OCI-LY7 (cell line): ENCODE measurements at regions not wholly inside any gene's neighbourhood (a gene's known extent, or its start where the extent isn't known, plus 50 kb on each side); places are given as distances from the start of the nearest gene placed in this dataset.

Experiments
- BruUV-seq: library from RNA; stranded (reverse); fragments of 400-500 nt; replicated peaks from 2 replicates; lab custom pipeline; 2021; lab: Mats Ljungman, UMichigan
- CTCF ChIA-PET: fragments of 300-600 bp; sonication (Branson Sonifier 250); formaldehyde crosslinking; loops from one replicate; lab custom pipeline; 2022; ENCODE audit warnings: antibody characterized with exemption; ENCODE audit not compliant: unreplicated experiment; lab: Charles Lee
- POLR2A ChIA-PET: fragments of 300-600 bp; sonication (Branson Sonifier 250); formaldehyde crosslinking; loops from one replicate; lab custom pipeline; 2022; ENCODE audit warnings: antibody characterized with exemption; lab: Charles Lee
- DNase-seq: peaks from one replicate; pipeline ENCODE4 v3.0.0-alpha.2; 2015; ENCODE audit warnings: low spot score
- H2AFZ ChIP-seq: fragments of 200-600 bp; sonication (generic), shearing (Covaris generic); 2 replicates; pipeline ENCODE4 v1.6.1; 2014; ENCODE audit warnings: mild to moderate bottlenecking, antibody characterized with exemption, low read length, moderate library complexity
- H3K27ac ChIP-seq: fragments of 200-600 bp; sonication (generic); 2 replicates; pipeline ENCODE4 v1.5.1; 2014; ENCODE audit warnings: mixed run types, low read depth, mild to moderate bottlenecking, moderate library complexity, low read length, inconsistent platforms; ENCODE audit not compliant: poor library complexity, severe bottlenecking
- H3K36me3 ChIP-seq: fragments of 200-600 bp; sonication (generic); 2 replicates; pipeline ENCODE4 v1.6.1; 2014; ENCODE audit warnings: mild to moderate bottlenecking, antibody characterized with exemption, low read length, moderate library complexity, mixed read lengths; ENCODE audit not compliant: insufficient read depth
- H3K4me1 ChIP-seq: fragments of 200-600 bp; sonication (generic); 2 replicates; pipeline ENCODE4 v1.5.1; 2014; ENCODE audit warnings: mild to moderate bottlenecking, low read length; ENCODE audit not compliant: insufficient read depth, poor library complexity, severe bottlenecking
- H3K4me2 ChIP-seq: fragments of 200-600 bp; sonication (generic); 2 replicates; pipeline ENCODE4 v1.6.1; 2014; ENCODE audit warnings: mild to moderate bottlenecking, low read length
- H3K4me3 ChIP-seq: fragments of 200-600 bp; sonication (generic); 2 replicates; pipeline ENCODE4 v1.5.1; 2014; ENCODE audit warnings: mild to moderate bottlenecking, low read depth, low read length; ENCODE audit not compliant: poor library complexity, severe bottlenecking
- H3K79me2 ChIP-seq: fragments of 200-600 bp; sonication (generic); 2 replicates; pipeline ENCODE4 v1.6.1; 2016; ENCODE audit warnings: low read depth, mild to moderate bottlenecking, low read length, moderate library complexity, mixed read lengths; ENCODE audit not compliant: insufficient read depth
- H3K9me2 ChIP-seq: fragments of 200-600 bp; sonication (generic); 2 replicates; pipeline ENCODE4 v1.6.1; 2016; ENCODE audit warnings: mild to moderate bottlenecking, low read length, mixed read lengths; ENCODE audit not compliant: insufficient read depth
- H3K9me3 ChIP-seq: fragments of 200-600 bp; sonication (generic); 2 replicates; pipeline ENCODE4 v1.6.1; 2014; ENCODE audit warnings: mild to moderate bottlenecking, mixed run types, low read length, mixed read lengths
- H4K20me1 ChIP-seq: fragments of 200-600 bp; sonication (generic); 2 replicates; pipeline ENCODE4 v1.6.1; 2014; ENCODE audit warnings: mild to moderate bottlenecking, antibody characterized with exemption, low read length, moderate library complexity, mixed read lengths; ENCODE audit not compliant: insufficient read depth
- CTCF ChIP-seq: fragments of 200-600 bp; sonication (generic); conservative IDR thresholded peaks from 2 replicates; pipeline ENCODE4 v1.5.1; 2014; ENCODE audit warnings: mild to moderate bottlenecking, antibody characterized with exemption, low read length, moderate library complexity, mixed read lengths
- EZH2phosphoT487 ChIP-seq: fragments of 200-600 bp; sonication (generic); IDR thresholded peaks from 2 replicates; pipeline ENCODE4 v1.6.1; 2018; ENCODE audit warnings: low read depth, borderline replicate concordance, mild to moderate bottlenecking, mixed run types, antibody characterized with exemption, low read length, moderate library complexity, mixed read lengths
- intact Hi-C: fragments of 100-400 bp; cut with micrococcal nuclease; formaldehyde crosslinking; loops from one replicate; pipeline ENCODE4 v1.10.0; 2022; ENCODE audit not compliant: unreplicated experiment

GRCh38 chr2:157932480-157933159, 56.5 kb upstream of the ACVR1 start:
- Histone ChIP-seq H4K20me1 (no peaks in the 10 kb centered on the region), H3K9me3 (no peaks in the 10 kb centered on the region), H3K79me2 (no peaks in the 10 kb centered on the region), H3K36me3 (no peaks in the 10 kb centered on the region), H3K9me2 (no peaks in the 10 kb centered on the region), H3K4me1 (no peaks in the 10 kb centered on the region), H3K27ac (no peak overlapping the region), H3K4me2 (no peak overlapping the region), H2AFZ (no peak overlapping the region), H3K4me3 (no peak overlapping the region)
- no peak for TF ChIP-seq CTCF
- ChIA-PET CTCF (interaction anchor here (0.6 kb wide), 1 partner anchor 38 kb away, joined by 4 read pairs; no protein-coding TSS in a partner anchor), POLR2A (no interaction called here)
- DNase-seq: no peak
- intact Hi-C loops: no loop called here
- no TSS peak for BruUV-seq

GRCh38 chr2:157931542-157931941, 55.4 kb upstream of the ACVR1 start:
- TF ChIP-seq EZH2phosphoT487 (no peak), CTCF (no peak)
- Histone ChIP-seq H3K4me2 (no peak overlapping the region), H3K4me1 (no peaks in the 10 kb centered on the region), H3K27ac (no peak overlapping the region), H4K20me1 (no peaks in the 10 kb centered on the region), H3K4me3 (no peak overlapping the region), H2AFZ (no peak overlapping the region), H3K79me2 (no peaks in the 10 kb centered on the region), H3K9me2 (no peaks in the 10 kb centered on the region), H3K9me3 (no peaks in the 10 kb centered on the region), H3K36me3 (no peaks in the 10 kb centered on the region)
- CTCF ChIA-PET: interaction anchor here (0.6 kb wide), 1 partner anchor 37 kb away, joined by 4 read pairs; no protein-coding TSS in a partner anchor
- intact Hi-C loops: no loop called here
- POLR2A ChIA-PET: no interaction called here
- DNase-seq: no peak
- no TSS peak for BruUV-seq

- H3K79me2 ChIP-seq: no peaks in the 10 kb centered on the region
- CTCF ChIA-PET: no interaction called here
- no peak overlapping the region for H3K4me3 ChIP-seq
- H3K36me3 ChIP-seq: no peaks in the 10 kb centered on the region
- POLR2A ChIA-PET: no interaction called here
- H3K4me1 ChIP-seq: no peaks in the 10 kb centered on the region
- intact Hi-C loops: no loop called here
- H3K27ac ChIP-seq: no peak overlapping the region
- no TSS peak for BruUV-seq
- H3K9me3 ChIP-seq: no peaks in the 10 kb centered on the region
- TF ChIP-seq EZH2phosphoT487: no peak
- TF ChIP-seq CTCF: no peak
- no peak for DNase-seq
- H2AFZ ChIP-seq: no peak overlapping the region
- no peak overlapping the region for H3K4me2 ChIP-seq
- H3K9me2 ChIP-seq: no peaks in the 10 kb centered on the region
- no peaks in the 10 kb centered on the region for H4K20me1 ChIP-seq
Observed at GRCh38 chr2:157930728-157931127, 54.6 kb upstream of the ACVR1 start.
